ENCODE measurements at regions not wholly inside any gene's neighbourhood (a gene's known extent, or its start where the extent isn't known, plus 50 kb on each side); places are given as distances from the start of the nearest gene placed in this dataset.

DNA sequence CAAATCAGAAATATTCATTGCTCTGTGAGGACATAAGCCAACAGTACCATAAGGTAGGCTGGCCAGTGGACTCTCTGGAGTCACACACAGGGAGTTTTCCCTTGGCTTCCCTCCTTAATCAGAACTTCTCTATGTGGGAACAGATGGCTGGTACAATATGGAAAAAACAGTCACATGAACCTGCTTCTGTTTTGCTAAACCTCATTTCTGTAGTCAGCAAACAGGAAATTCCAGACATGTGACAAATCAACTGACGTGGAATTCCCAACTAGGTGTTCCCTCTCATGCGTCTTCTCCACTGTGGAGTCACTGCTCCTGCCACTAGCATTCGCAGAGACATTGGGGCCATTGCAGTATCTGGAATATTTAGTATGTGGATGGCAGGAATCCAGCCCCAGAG lies 617.6 kb downstream of the KIF4B start:
- TF ChIP-seq, protein P1, sequence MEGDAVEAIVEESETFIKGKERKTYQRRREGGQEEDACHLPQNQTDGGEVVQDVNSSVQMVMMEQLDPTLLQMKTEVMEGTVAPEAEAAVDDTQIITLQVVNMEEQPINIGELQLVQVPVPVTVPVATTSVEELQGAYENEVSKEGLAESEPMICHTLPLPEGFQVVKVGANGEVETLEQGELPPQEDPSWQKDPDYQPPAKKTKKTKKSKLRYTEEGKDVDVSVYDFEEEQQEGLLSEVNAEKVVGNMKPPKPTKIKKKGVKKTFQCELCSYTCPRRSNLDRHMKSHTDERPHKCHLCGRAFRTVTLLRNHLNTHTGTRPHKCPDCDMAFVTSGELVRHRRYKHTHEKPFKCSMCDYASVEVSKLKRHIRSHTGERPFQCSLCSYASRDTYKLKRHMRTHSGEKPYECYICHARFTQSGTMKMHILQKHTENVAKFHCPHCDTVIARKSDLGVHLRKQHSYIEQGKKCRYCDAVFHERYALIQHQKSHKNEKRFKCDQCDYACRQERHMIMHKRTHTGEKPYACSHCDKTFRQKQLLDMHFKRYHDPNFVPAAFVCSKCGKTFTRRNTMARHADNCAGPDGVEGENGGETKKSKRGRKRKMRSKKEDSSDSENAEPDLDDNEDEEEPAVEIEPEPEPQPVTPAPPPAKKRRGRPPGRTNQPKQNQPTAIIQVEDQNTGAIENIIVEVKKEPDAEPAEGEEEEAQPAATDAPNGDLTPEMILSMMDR (IDR thresholded peaks at IDR 0.05; ENCODE audit: partially characterized antibody, unreplicated experiment): no peak
- no peaks in the 10 kb centered on the region for H3K36me3 Mint-ChIP-seq (ENCODE audit: unreplicated experiment)
- H3K27ac Mint-ChIP-seq (ENCODE audit: unreplicated experiment): no peak overlapping the region
- no peak overlapping the region for H3K4me3 Mint-ChIP-seq (ENCODE audit: unreplicated experiment)
- DNase-seq: no peak
- no peaks in the 10 kb centered on the region for H3K27me3 Mint-ChIP-seq (ENCODE audit: unreplicated experiment)
- H3K4me1 Mint-ChIP-seq (ENCODE audit: low read depth, unreplicated experiment): no peaks in the 10 kb centered on the region
- H3K9me3 Mint-ChIP-seq (ENCODE audit: unreplicated experiment): no peaks in the 10 kb centered on the region

DNA sequence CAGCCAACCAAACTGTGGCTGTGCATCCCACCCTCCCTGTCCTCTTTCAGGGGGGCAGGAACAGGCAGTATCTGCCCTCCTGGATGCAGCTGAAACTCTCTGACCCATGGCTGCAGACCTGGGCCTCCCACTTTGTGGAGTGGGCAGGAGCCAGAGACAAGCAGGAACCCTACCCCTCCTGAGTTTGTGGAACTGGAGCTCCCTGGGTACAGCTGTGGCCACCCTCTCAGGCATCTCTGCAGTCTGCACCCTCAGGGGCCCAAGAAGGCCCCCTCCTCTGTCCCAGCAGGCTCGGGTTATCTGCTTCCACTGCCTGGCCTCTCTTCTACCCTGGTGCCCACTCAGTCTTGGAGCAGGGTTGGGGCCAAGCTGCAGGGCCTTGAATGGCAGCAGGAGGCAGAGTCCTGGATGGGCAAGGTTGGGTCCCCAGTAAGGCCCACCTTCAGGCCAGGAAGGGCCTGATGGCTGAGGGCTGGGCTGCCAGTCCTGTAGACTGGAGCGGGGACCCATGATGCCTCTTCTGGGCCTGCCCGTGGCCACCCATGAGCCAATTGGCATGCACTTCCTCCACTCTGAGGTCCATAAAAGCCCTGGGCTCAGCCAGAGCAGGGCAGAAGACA lies 619.9 kb downstream of the KIF4B start:
- no peak overlapping the region for H3K4me3 Mint-ChIP-seq (ENCODE audit: unreplicated experiment)

DNA sequence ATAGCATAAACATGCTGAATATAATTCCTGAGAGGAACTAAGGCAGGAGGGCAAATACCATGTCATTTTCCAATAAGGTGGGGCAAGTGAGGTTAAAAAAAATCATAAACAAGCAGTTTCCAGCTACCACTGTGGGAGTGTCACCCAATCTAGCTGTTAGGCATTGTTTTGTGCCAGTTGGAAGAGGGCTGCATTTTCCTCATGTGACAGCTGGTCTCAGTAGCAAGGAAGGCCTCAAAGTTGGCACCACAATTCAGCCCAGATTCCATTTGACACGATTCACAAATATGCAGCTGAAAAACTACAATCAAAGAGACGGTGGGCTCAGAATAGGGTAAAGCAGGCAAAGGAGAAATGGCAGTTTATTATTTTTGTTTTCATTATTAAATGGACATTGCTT lies 636.1 kb downstream of the KIF4B start:
- no peak overlapping the region for H3K4me3 Mint-ChIP-seq (ENCODE audit: unreplicated experiment)
- no peaks in the 10 kb centered on the region for H3K4me1 Mint-ChIP-seq (ENCODE audit: low read depth, unreplicated experiment)
- DNase-seq: no peak

More for the DNA sequence above, 619.9 kb downstream of the KIF4B start:
- Mint-ChIP-seq H3K27ac (ENCODE audit: unreplicated experiment) (no peak overlapping the region), H3K9me3 (ENCODE audit: unreplicated experiment) (no peaks in the 10 kb centered on the region), H3K36me3 (ENCODE audit: unreplicated experiment) (no peaks in the 10 kb centered on the region), H3K27me3 (ENCODE audit: unreplicated experiment) (no peaks in the 10 kb centered on the region), H3K4me1 (ENCODE audit: low read depth, unreplicated experiment) (no peaks in the 10 kb centered on the region)
- TF ChIP-seq, protein P1 (IDR thresholded peaks at IDR 0.05; ENCODE audit: partially characterized antibody, unreplicated experiment): no peak
- no peak for DNase-seq

DNA sequence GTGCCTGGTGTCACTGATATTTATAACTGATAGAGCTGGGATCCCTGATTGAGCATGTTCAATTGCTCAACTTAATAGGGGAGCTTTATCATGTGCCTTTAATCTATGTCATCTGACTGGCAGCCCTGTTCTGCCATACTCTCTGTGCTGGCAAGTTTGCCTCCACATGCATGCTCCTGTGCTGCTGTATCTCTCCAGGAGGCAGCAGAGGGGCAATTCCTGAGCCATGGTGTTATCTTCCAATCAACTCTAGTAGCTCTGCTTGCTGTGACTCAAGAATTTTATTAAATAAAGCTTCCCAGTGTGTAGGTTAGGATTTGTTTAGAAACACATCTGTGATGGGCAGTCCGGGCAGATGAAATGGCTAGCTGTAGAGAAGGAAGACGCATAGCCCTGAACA lies 642.0 kb downstream of the KIF4B start:
- Mint-ChIP-seq H3K27me3 (ENCODE audit: unreplicated experiment) (no peaks in the 10 kb centered on the region), H3K4me3 (ENCODE audit: unreplicated experiment) (no peak overlapping the region), H3K4me1 (ENCODE audit: low read depth, unreplicated experiment) (no peaks in the 10 kb centered on the region), H3K36me3 (ENCODE audit: unreplicated experiment) (no peaks in the 10 kb centered on the region), H3K27ac (ENCODE audit: unreplicated experiment) (no peak overlapping the region), H3K9me3 (ENCODE audit: unreplicated experiment) (no peaks in the 10 kb centered on the region)
- DNase-seq: no peak
- TF ChIP-seq, protein P1 (IDR thresholded peaks at IDR 0.05; ENCODE audit: partially characterized antibody, unreplicated experiment): no peak

More for the DNA sequence above, 636.1 kb downstream of the KIF4B start:
- no peak overlapping the region for H3K27ac Mint-ChIP-seq (ENCODE audit: unreplicated experiment)
- no peaks in the 10 kb centered on the region for H3K27me3 Mint-ChIP-seq (ENCODE audit: unreplicated experiment)
- TF ChIP-seq, protein P1 (IDR thresholded peaks at IDR 0.05; ENCODE audit: partially characterized antibody, unreplicated experiment): no peak
- H3K36me3 Mint-ChIP-seq (ENCODE audit: unreplicated experiment): no peaks in the 10 kb centered on the region
- no peaks in the 10 kb centered on the region for H3K9me3 Mint-ChIP-seq (ENCODE audit: unreplicated experiment)

DNA sequence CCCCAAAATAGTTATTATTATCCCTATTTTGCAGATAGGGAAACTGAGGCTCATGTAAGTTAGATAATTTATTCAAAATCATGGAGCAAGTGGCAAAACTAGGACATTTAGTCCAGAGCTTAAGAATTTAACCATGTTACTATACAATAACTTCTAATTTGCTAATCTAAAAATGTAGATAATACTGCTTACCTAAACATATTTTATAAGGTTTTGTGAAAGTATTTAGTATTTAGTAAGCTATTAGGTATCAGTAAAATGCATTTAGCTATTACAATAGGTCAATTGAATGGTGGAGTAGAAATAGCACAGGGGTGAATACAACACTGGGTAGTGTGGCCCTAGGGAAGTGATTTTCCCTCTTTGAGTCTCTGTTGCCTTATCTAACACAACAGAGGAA lies 648.3 kb downstream of the KIF4B start:
- Mint-ChIP-seq H3K36me3 (ENCODE audit: unreplicated experiment) (no peaks in the 10 kb centered on the region), H3K9me3 (ENCODE audit: unreplicated experiment) (no peaks in the 10 kb centered on the region), H3K27ac (ENCODE audit: unreplicated experiment) (no peak overlapping the region), H3K4me3 (ENCODE audit: unreplicated experiment) (no peak overlapping the region), H3K27me3 (ENCODE audit: unreplicated experiment) (no peaks in the 10 kb centered on the region), H3K4me1 (ENCODE audit: low read depth, unreplicated experiment) (no peaks in the 10 kb centered on the region)
- TF ChIP-seq, protein P1 (IDR thresholded peaks at IDR 0.05; ENCODE audit: partially characterized antibody, unreplicated experiment): no peak
- DNase-seq: no peak
